GM20000 (cell line): ENCODE measurements at regions not wholly inside any gene's neighbourhood (a gene's known extent, or its start where the extent isn't known, plus 50 kb on each side); places are given as distances from the start of the nearest gene placed in this dataset.

Experiments
- DNase-seq: peaks from one replicate; pipeline ENCODE4 v3.0.0; 2012; ENCODE audit warnings: low spot score
- TF ChIP-seq, protein P1 (sequence below): IDR thresholded peaks from 2 replicates; pipeline ENCODE4 v1.5.1; 2012; ENCODE audit warnings: mild to moderate bottlenecking, control low read depth; ENCODE audit errors: extremely low read depth, missing control alignments

DNA sequence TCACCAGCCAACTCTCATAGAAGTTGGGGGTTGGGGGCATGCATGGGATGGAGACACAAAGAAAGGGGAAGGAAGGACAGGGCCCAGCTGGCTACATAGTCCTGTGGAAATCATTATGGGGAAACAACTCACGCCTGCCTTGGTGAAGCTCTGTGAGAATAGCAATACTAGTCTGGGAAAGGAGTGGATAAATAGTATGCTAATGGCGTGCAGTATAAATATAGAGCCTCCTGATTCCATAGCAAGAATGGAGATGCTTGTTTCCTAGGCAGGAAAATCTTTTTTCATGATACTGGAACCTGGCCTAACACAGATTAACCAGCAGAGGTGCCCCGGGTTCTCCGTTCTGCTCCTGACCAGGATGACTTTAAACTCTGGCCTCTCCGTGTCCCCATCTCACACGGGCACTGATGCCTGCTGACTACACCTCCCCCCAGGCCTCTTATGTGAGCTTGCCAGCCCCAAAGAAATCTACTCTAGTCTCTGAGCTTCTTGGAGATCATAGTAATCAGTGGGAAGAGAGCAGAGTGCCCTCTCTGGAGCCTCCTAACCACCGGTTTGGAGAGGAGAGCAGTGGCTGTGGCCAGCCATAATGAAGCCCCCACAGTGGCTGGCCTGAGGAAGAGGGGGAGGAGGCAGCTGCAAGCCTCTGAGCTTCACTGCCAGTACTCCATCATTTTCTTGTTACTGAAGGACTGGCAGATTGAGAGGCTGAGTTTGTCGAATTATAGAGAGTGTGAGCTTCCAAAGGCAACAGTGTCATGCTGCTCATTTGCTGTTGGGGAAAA, 355.0 kb upstream of the SEMA6D start:
- DNase-seq: no peak
- TF ChIP-seq, protein P1, sequence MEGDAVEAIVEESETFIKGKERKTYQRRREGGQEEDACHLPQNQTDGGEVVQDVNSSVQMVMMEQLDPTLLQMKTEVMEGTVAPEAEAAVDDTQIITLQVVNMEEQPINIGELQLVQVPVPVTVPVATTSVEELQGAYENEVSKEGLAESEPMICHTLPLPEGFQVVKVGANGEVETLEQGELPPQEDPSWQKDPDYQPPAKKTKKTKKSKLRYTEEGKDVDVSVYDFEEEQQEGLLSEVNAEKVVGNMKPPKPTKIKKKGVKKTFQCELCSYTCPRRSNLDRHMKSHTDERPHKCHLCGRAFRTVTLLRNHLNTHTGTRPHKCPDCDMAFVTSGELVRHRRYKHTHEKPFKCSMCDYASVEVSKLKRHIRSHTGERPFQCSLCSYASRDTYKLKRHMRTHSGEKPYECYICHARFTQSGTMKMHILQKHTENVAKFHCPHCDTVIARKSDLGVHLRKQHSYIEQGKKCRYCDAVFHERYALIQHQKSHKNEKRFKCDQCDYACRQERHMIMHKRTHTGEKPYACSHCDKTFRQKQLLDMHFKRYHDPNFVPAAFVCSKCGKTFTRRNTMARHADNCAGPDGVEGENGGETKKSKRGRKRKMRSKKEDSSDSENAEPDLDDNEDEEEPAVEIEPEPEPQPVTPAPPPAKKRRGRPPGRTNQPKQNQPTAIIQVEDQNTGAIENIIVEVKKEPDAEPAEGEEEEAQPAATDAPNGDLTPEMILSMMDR: no peak

DNA sequence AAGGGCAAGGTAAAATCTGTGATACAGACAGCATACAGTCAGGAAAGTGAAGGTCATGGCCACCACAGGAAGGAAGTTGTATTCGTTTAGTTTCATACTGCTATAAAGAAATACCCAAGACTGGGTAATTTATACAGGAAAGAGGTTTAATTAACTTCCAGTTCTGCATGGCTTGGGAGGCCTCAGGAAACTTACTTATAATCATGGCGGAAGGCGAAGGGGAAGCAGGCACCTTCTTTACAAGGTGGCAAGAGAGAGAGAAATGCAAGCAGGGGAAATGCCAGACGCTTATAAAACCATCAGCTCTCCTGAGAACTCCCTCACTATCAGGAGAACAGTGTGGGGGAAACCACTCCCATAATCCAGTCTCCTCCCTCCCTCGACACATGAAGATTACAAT, 353.7 kb upstream of the SEMA6D start:
- DNase-seq: no peak
- TF ChIP-seq, protein P1: no peak

DNA sequence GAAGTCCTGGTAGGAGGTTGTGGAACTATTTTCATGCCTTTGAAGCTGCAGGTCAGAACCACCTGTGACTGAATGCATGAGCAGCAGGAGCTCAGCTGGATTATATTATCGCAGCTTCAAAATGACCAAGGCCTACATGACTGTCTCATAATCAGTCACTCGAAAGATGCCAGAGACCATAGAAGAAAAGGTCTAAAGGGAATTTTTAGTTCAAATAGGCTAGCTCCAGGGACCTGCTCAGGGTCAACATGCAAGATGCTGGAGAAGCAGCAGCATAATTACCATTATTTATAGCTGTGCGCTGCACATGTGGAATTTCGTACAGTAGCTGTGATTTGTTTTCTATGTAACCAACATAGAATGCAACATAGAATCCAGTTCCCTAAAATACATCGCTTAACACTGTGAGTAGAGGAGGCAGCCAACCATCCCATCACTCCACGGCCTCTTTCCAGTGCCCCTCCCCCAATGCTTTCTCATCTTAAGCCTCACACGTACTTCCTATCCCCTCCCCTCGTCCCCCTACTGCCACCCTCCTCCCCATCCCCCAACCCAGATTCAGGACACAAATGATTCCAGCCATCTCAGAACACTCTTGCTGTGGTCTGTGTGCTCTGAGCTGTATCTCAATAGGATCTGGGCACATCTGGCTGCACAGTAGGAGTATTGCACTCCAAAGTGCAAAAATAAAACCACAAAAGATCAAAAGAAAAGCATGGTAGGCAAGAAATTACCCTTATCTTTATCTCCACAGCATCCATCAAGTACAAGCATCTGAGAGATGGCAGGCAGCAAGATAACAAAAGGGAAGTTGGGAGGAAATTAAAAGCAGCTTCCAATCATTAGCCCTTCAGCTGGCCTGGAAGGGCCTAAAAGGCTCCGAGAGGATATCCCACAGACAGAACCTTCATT, 352.8 kb upstream of the SEMA6D start:
- TF ChIP-seq, protein P1: no peak
- no peak for DNase-seq

DNA sequence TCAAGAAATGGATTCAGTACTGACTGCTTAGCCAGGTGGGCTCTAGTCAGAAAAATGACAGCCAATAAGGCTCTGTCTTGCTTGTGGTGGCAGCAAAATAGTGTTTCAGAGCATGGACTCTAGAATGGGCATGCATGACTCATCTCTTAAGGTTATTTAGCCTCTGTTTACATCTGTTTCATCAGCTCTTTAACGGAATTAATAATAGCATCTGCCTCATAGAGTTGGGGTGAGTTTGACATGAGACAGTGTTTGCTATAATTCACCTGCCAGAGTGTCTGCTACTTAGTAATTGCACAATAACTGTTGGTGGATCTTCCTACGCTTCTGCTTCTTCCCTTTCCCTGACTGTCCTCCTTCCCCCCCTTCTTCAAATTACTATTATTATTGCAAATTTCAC, 350.4 kb upstream of the SEMA6D start:
- no peak for DNase-seq
- TF ChIP-seq, protein P1: no peak

DNA sequence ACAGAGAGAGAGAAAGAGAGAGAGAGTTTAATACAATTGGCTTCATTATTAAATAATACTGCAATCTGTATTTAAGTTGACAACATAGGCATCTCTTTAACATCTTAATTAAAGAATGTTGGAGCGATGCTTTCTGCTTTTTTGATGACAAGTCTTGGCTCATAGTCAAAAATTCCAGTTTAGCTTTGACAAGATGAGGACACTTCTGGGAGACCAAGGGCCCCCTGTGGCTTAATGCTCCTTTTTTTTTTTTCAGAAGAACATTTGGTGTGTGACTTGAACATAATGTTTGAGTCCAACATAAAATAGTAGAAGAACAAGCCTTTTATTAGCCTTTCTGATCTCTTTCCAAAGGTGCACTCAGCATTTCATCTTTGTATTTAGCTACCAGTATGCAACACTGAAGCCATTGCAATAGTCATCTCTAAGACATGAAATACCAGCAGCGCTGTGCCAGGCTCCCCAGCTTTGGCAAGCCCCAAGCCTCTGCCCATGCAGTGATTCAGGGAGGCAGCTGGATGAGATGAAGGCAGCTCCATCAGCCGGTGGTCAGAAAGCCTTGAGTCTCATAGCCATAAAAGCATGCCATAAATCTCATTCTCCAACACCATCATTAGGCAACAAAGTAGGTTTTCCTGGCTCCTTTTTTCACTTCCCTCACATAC, 349.4 kb upstream of the SEMA6D start:
- no peak for DNase-seq
- TF ChIP-seq, protein P1: no peak

DNA sequence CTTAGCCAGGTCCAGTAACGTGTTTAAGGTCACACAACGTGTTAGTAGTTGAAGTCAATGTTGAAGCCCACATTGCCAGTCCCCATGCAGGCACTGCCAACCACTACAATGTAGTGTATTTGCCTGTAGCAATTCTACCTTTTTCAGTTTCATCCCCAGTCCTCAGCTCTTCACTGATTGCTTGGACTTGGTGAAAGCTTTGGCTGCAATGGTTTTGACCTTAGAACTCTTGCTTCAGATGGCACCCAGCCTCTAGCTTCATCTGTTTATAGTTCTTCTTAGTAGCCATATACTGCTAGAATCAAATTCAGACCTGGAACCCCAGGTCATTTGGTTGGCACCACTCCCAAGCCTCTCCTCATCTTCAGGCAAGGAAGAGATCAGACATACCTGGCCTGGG, 345.4 kb upstream of the SEMA6D start:
- TF ChIP-seq, protein P1: no peak
- no peak for DNase-seq
